HS-27A (cell line): ENCODE measurements at regions not wholly inside any gene's neighbourhood (a gene's known extent, or its start where the extent isn't known, plus 50 kb on each side); places are given as distances from the start of the nearest gene placed in this dataset.

Source experiments
- DNase-seq: peaks from one replicate; pipeline ENCODE4 v3.0.0-alpha.2; 2012; ENCODE audit warnings: low read depth, missing footprints

DNA sequence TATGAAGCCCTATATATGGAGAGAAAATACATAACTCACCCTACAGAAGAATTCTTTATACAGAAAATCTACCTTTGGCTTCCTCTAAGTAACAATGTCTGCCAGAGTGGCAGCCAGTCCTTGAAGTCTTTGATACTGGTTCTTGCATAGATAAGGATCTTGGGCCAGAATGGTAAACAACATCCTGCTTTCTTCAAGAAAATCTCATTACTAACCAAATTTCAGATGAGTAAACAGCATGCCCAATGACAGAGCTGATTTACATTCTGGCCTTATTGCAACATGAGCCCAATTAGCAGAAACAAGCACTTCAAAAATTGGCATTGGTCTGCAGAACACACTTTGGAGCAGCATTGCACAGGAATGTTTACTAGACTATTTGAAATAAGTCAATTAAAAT lies 336.5 kb upstream of the ST6GAL2 start:
- no peak for DNase-seq

DNA sequence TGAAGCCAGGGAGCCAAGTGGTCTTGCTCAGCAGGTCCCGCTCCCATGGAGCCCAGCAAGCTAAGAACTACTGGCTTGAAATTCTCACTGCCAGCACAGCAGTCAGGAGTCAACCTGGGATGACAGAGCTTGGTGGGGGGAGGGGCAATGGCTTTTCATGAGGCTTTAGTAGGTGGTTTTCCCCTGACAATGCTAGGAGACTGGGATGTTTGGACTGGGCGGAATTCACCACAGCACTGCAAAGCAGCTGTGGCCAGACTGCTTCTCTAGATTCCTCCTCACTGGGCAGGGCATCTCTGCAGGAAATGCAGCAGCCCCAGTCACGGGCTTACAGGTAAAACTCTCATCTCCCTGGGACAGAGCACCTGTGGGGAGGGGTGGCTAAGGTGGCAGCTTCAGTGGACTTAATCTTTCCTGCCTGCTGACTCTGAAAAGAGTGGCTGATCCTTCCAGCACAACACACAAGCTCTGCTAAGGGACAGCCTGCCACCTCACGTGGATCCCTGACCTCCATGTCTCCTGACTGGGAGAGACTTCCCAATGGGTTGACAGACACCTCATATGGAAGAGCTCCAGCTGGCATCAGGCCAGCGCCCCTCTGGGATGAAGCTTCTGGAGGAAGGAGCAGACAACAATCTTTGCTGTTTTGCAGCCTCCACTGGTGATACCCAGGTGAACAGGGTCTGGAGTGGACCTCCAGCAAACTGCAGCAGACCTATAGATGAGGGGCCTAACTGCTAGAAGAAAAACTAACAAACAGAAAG lies 349.7 kb upstream of the ST6GAL2 start:
- no peak for DNase-seq

DNA sequence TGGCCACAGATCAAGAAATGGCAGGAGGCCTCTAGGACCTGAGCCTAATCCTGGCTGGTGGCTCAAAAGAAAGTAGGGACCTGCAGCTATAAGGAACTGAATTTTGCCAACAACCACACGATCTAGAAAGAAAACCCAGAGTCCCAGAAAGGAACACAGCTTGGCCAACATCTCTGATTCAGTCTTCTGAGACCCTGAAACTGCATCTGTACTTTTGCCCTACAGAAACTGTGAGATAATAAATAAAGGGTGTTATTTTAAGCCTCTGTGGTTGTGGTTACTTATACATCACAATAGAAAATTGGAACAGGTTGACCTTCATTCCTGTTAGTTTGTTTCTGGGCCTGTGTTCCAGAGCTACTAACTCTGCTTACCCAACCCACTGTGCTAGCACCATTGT lies 356.8 kb upstream of the ST6GAL2 start:
- DNase-seq: no peak

DNA sequence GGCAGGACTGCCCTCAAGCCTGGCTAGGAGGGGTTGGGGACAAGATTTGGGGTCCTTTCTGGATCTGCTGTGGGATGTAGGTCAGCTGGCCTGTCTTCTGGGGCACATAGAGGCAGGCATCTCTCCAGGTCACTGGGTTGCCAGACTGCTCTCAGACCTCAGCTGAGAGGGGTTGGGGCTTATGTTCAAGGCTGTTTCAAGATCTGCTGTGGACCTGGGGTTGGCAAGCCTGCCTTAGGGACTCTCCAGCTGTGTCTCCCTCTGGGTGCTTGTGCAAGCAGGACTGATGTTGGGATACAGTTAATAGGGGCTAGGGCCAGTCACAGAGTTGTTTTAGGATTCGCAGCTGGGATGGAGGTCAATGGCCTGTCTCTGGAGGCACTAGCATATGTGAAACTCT lies 363.0 kb upstream of the ST6GAL2 start:
- no peak for DNase-seq

DNA sequence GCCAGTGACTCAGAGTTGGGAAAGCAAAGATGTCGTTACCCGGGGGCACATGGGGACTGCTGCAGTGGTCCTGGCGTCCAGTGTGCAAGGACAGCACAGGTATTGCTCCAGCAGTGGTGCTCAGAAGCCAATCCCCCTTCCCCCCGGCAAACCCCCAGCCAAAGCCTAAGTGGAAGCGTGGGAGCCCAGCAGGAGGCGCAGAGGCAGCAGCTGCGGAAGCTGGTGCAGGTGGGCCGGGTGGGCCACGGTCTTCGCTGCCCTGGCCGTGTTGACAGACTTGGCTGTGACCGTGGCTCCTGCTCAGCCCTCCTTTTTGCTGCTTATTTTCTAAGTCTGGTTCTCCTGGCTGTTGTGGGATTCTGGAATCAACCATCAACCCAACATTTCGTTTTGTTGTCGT lies 369.8 kb upstream of the ST6GAL2 start:
- no peak for DNase-seq

DNA sequence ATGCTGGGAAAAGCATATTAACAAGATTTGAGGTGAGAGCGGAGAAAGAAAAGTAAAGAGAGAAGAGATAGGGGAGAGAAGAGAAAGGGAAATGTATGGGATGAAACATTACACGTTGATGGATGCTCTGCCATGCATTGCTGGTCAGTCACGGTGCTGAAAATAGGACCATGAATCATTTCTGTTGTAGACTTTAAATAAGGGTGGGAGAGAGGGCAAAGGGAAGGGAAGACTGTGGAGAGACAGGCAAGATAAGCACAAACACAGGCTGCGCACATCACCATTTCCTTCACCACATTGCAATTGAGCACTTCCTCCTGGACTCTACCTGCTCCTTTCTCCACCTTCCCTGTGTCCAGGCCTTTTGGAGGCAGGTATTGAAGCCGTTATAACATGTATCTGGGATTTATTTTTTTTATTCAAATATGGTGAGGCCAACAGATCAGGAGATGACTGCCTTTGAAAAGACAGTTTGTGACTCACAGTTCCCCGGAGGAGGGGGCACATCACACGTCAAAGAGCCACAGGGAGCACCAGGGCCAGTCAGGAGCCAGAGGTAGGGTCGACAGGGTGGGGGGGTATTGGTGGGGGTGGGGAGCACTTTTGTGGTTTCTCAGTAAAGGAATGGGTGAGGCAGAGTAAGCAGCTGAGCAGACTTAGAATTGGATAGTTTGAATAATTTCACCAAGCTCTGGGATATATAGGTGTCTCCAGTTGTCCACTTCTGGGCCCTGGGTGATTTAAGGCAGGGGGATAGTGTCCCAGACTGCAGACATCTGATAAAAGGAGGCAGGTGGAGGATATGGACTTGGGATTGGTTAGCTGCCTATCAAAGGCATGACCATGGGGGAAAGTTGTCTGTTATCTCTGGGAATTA lies 372.8 kb upstream of the ST6GAL2 start:
- no peak for DNase-seq

DNA sequence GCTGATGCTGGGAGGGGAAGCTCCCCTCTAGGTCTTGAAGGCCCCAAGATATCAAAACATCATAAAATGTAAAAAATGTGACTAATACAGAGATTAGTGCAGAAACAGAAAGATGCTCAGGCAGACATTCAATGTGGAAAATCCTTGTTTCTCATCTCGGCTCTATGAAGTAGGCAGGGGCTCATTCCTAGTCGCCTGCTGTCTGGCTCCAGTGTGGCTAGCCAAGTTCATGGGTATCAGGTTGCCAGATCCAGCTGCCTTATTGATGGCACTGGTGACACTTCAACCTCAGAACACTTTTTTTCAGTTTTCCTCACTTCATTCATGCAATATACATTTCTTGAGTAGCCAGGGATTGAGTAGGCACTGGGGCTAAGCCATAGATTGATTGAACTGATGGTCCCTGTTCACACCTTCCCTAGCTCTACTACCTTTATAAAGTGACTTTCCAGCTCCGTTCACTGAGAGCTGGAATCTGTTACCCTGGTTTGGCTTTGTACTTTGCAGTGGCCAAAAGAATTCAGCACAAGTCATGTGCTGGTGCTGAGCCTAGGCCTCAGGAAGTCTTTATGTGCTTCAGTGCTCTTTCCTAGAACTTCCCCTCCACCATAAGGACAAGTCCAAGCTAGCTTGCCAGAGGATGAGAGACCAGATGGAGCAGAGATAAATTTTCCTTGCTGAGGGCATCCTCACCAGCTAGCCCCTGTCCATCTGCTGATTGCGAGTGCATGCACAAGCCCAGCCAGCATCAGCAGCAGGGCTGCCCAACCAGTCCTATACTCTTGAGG lies 373.6 kb upstream of the ST6GAL2 start:
- DNase-seq: no peak

DNA sequence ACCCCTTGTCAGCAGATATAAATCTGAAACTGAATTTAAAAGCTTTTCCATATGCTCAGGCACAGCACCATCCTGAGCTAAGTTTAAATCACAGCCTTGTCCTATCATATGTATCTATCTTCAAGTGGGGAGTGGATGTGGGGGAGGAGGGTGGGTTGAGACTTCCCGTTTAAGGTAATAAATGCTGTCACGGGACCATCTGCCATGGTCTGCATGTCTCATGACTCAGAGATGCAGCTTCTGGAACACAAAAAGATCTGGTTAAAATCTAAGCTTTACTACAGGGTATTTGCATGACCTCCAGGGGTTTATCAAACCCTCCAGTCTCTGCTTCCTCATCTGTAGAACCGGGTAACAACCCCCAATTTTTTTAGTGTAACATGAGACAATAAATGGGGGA lies 377.7 kb upstream of the ST6GAL2 start:
- no peak for DNase-seq

DNA sequence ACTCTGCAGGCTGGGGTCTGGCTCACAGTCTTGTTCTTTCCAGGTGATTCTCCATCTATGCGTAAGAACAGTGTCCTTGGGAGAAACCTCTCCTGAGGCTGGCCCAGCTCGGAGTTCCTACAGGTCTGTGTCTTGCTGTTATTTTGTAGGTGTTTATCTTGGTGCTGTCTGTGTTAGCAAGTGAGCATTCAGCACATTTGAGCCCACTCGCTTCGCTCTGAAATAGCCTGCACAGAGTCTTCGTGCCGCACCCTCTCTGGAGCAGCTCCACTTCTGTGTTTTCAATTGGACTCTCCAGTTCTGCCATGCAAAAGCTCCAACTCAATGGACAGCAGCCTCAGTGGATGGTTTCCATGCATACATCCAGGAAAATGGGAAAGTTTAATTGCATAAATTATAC lies 378.2 kb upstream of the ST6GAL2 start:
- DNase-seq: no peak

DNA sequence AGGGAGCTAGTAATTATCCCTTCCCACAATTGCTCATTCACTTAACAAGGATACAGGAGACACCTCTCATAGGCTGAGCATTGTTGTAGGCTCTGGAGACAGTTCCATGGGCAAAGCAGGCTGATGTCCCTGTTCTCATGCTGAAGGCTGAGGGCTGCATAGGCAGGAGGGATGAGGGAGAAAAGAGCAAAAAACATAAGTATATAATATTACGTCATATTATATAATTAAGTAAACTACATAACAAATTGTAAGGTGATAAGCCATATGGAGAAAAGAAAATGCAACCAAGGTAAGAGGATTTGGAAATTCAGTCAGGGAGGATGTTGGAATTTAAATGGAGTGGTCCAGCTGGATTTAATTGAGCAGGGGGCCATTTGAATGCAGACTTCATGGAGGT lies 380.6 kb upstream of the ST6GAL2 start:
- no peak for DNase-seq

DNA sequence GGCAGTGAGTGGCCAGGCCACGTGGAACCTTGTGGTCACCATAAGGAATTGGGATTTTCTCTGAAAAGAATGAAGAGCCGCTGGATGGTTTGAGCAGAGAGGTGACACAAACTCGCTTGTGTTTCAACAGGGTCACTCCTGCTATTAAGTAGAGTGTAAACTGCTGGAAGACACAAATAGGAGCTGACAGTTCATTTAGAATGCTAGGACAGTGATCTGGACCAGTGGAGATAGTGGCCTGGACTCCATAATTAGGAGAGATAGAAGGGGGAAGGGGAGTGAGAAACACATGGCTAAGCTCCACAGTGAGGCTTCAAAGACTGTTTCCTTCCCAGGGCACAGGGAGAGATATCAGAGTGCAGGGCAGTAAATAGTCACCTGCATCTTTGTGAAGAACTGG lies 381.1 kb upstream of the ST6GAL2 start:
- DNase-seq: no peak

DNA sequence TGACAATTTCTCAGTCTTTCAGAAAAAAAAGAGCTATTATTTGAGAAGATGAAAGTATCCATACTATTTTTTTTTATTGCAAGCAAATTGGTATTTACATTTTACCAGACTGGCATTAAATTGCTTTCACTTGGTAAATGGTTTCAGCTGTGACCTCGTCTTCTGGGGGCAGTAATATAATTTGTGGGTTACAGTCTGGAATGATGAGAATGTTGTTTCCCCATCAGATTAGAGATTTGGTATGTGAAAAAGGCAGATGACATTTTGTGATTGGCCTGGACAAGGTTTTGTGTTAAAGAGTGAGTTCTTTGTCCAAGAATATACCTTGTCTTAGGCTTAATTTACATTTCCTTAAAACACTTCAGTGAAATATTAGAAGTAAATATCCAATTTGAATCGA lies 390.1 kb upstream of the ST6GAL2 start:
- peak; percentile 26 for DNase-seq

DNA sequence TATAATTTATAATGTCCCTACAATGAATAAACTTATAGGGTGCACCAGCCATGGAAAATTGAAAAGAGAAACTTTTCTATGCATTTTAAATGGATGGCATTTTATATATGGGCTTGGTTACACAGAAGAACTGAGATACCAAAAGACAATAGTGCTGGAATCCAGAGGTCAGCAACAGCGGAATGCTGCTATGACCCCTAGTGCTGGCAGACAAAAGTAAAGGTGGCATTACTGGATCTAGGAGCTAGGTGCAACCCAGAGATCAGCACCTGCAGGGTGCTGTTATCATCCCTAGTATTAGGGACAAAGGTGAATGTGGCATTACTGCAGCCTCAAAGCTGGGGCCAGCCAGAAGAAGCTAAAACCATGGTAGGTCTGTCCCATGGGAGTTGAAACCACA lies 392.7 kb upstream of the ST6GAL2 start:
- no peak for DNase-seq

DNA sequence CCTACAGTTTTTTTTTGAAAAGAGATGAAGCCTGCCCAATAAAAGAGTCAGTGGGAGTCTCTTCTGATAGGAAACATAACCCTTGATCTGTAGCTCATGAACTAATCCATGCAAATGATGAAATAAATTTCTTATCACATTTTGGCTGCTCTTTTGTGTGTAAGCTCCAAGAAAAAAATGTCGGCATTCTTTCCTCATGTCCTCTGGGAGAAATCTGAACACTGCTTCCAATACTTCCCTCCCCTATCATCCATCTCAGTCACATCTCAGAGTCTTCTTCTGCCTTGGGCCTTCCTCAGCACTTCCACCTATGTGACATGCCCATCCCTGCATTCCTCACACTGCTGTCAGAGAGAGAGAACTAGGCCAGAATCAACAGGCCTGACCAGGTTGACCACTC lies 395.7 kb upstream of the ST6GAL2 start:
- no peak for DNase-seq

DNA sequence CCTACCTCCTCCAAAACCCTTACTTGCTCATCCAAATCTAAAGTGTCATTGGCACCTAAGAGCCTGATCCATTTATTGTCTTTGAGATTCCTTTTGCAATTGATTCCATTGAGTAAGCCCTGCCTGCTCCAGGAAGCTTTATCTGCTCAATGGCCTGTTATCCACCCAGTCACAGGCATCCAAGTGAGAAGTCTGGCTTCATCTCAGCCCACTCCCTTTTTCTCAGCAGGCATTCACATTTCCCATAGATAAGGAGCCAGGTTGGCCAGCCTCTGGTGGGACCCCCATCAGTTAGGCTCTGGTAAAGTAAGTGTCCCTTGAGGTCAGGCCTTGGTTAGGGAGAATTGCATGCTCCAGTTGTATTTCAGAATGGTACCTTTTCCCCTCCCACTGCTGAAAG lies 396.2 kb upstream of the ST6GAL2 start:
- no peak for DNase-seq

DNA sequence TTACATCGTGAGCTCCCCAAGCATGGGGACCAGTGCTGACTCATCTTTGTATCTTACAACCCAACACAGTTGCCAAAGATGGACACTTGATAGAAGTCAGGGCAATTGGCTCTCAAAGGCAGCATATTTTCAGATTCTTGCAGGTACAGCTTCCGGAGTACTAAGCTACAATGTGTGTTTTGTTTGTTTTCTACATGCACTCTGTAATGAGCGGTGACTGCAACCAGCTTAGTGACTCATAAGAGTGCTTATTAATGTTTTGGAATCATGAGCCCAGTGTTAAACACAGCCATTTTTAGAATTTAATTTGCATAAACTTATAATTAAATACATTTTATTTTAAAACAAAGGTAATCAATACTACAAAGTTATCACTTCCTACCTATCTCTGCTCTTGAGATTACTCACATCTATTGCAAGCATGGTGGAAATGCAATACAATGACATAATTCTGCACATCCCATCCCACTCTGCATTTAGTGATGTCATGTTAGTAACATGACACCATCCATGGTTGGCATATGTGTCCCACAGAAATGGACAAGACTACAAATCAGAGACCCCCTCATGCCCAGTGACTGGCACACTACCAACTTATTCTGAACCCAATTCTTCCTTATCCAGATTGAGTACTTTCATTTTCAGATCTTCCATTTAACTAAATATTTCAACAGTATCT lies 399.8 kb upstream of the ST6GAL2 start:
- no peak for DNase-seq

DNA sequence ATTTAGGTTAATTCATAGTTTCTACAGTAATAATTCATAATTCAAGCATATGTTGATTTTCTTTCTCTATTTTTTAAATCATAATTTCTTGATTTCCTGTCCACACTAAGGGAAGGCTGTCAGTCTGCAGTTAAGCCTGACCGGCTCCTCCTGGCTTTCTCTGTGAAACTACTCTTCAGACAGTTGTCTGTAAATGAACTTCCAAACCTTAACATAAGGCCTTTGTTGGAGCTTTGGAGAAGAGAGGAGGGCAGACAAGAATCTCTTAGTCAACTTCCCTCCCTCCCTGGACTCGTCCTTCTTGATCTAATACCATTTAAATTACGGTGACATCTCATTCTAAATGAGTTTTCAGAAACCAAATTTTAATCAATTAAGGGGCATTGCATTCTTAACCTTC lies 404.1 kb upstream of the ST6GAL2 start:
- DNase-seq: no peak

DNA sequence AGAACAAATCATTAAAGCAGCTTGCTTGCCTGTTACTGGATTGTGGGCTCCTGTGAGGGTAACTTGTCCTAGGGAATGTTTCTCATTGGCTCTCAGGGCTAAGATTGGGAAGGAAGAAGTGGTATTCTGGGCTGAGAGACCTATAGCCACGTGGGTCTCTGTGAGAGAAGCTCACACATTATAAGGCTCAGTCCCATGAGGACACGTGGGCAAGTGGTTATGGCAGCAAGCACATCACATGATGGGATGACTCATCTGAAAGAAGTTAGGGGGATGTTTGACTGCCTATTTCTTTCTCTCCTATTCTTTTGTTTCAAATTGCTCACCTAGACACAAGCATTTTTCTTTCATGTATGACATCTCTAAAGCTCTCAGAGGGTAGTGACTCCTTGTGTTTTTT lies 418.0 kb upstream of the ST6GAL2 start:
- DNase-seq: no peak

DNA sequence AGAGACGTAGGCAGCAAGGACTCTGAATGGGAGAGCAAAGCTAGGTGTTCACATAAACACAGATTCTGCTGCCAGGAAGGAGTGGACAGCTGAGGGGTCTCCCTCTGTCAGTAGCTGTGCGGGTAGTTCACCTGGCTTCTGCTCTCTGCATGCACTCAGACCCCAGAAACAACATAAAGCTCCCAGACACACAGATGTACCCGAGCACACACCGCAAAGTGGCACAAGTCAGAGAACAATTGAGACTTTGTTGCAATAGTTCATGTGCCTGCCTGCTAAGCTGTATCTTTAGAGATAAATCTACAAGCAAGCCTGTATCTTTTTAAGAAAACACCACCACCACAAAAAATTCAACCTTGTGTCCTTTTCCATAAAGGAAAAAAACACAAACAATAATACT lies 420.0 kb upstream of the ST6GAL2 start:
- DNase-seq: no peak

DNA sequence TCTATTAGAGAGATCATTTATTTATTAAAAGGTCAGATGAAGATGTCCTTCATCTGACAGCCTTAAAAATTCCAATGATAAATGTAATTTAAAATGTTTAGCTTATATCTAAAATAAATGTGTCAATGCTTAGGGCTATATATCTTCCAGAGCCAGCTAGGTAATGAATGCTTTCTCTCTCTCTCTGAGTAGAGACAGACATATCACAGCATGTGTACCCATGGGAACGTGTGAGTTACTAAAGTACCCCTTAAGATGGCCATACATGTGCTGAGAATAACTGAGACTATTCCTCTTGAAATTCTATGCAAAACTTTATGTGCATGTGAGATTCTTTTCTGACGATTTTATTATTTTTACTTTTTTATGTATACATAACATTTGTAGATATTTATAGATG lies 420.9 kb upstream of the ST6GAL2 start:
- DNase-seq: no peak

DNA sequence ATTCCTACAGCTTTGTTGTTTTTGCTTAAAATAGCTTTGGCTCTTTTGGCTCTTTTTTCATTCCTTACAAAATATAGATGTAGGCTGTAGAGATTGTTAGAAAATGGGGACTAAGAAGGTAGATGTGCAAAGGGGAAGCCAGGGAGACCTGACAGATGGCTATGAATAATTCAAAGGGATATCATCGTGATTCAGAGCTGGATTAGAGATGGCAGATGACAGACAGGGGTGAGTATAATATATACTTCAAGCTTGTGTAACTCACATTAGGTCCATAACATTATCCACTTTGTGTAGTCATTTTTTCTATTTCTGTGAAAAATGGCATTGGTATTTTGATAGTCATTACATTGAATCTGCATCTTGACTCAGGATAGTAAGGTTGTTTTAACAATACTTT lies 422.9 kb upstream of the ST6GAL2 start:
- no peak for DNase-seq

DNA sequence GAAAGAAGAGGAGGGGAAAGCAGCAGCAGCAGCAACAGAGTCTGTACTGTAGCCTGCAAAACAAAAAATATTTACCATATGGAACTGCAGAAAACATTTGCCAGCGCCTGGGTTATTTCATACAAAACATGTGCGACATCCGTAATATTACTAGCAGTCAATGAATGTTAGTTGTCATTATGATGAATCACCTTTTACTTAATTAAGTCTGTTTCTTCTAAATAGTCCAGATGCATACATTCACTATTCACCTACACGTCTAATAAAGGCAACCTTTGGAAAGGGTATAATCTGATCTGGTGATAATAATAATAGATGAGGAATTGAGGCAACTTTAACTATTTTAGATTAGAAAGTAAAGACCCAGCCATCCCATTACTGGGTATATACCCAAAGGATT lies 426.3 kb upstream of the ST6GAL2 start:
- no peak for DNase-seq
